Fibroblast of the aortic adventitia (primary cell): ENCODE measurements at regions not wholly inside any gene's neighbourhood (a gene's known extent, or its start where the extent isn't known, plus 50 kb on each side); places are given as distances from the start of the nearest gene placed in this dataset.

Source experiments
- DNase-seq: peaks from one replicate; pipeline ENCODE4 v3.0.0-alpha.2; 2010; ENCODE audit warnings: low read depth
- H3K4me3 ChIP-seq: 2 replicates; pipeline ENCODE4 v1.5.1; 2011; ENCODE audit warnings: low read depth, mild to moderate bottlenecking, control low read depth, low read length, moderate library complexity
- CTCF ChIP-seq: IDR thresholded peaks from 2 replicates; pipeline ENCODE4 v1.5.1; 2011; ENCODE audit warnings: mild to moderate bottlenecking, low read length, control low read depth, inconsistent platforms; ENCODE audit not compliant: insufficient read depth

- no peak overlapping the region for H3K4me3 ChIP-seq
- no peak for TF ChIP-seq CTCF
- DNase-seq, result no peak
Observed at GRCh38 chr5:96076451-96076850, 114.8 kb upstream of the ELL2 start.

GRCh38 chr5:96075579-96076289, 114.1 kb upstream of the ELL2 start:
- TF ChIP-seq CTCF, result no peak
- DNase-seq, result no peak
- no peak overlapping the region for H3K4me3 ChIP-seq

GRCh38 chr5:96074870-96075269, 113.2 kb upstream of the ELL2 start:
- DNase-seq, result no peak
- TF ChIP-seq CTCF, result no peak
- no peak overlapping the region for H3K4me3 ChIP-seq

- TF ChIP-seq CTCF, result no peak
- H3K4me3 ChIP-seq, result no peak overlapping the region
- DNase-seq, result no peak
Observed at GRCh38 chr5:96074460-96074859, 112.8 kb upstream of the ELL2 start.

- DNase-seq, result no peak
- TF ChIP-seq CTCF, result no peak
- no peak overlapping the region for H3K4me3 ChIP-seq
Observed at GRCh38 chr5:96072791-96073165, 111.1 kb upstream of the ELL2 start.

GRCh38 chr5:96072138-96072790, 110.6 kb upstream of the ELL2 start:
- DNase-seq, result no peak
- H3K4me3 ChIP-seq, result no peak overlapping the region
- no peak for TF ChIP-seq CTCF
